ENCODE measurements at regions not wholly inside any gene's neighbourhood (a gene's known extent, or its start where the extent isn't known, plus 50 kb on each side); places are given as distances from the start of the nearest gene placed in this dataset.

GRCh38 chr3:187875863-187876262 is 130.6 kb upstream of the BCL6 start:
- WGBS, 2 donors = 72 to 76% methylated on average over 4 of the region's 4 CpGs
- ATAC-seq (ENCODE audit: insufficient read depth, low FRiP score) = no peak

GRCh38 chr3:187878772-187879518 is 133.7 kb upstream of the BCL6 start:
- 62 to 66% methylated on average over 4 of the region's 4 CpGs for WGBS, 2 donors
- Histone ChIP-seq H3K9me3 (ENCODE audit: control insufficient read depth in 4 of 4, insufficient read depth in 3 of 4, low read length in 3 of 4) (no peaks in the 10 kb centered on the region), H3K4me1 (ENCODE audit: control insufficient read depth in 5 of 5, insufficient read depth in 5 of 5, low read length in 5 of 5) (no peaks in the 10 kb centered on the region), H3K9ac (ENCODE audit: insufficient read depth in 1 of 2, low read length in 2 of 2) (no peak overlapping the region), H3K27me3 (ENCODE audit: control insufficient read depth in 3 of 3, insufficient read depth in 3 of 3, low read length in 2 of 3) (no peaks in the 10 kb centered on the region), H3K36me3 (ENCODE audit: control insufficient read depth in 4 of 4, insufficient read depth in 4 of 4, low read length in 4 of 4) (no peaks in the 10 kb centered on the region), H3K4me3 (no peak overlapping the region), H3K27ac (ENCODE audit: low read depth in 1 of 2, low read length in 1 of 2) (no peak overlapping the region)
- no peak for ATAC-seq (ENCODE audit: insufficient read depth, low FRiP score)
- no peak for TF ChIP-seq CTCF (IDR thresholded peaks at IDR 0.05; ENCODE audit: control extremely low read depth, extremely low read depth)
- no peak for DNase-seq

More at GRCh38 chr3:187875863-187876262, 130.6 kb upstream of the BCL6 start:
- Histone ChIP-seq H3K36me3 (ENCODE audit: control insufficient read depth in 4 of 4, insufficient read depth in 4 of 4, low read length in 4 of 4) (no peaks in the 10 kb centered on the region), H3K4me3 (no peak overlapping the region), H3K27ac (ENCODE audit: low read depth in 1 of 2, low read length in 1 of 2) (no peak overlapping the region), H3K27me3 (ENCODE audit: control insufficient read depth in 3 of 3, insufficient read depth in 3 of 3, low read length in 2 of 3) (no peaks in the 10 kb centered on the region), H3K9me3 (ENCODE audit: control insufficient read depth in 4 of 4, insufficient read depth in 3 of 4, low read length in 3 of 4) (no peaks in the 10 kb centered on the region), H3K9ac (ENCODE audit: insufficient read depth in 1 of 2, low read length in 2 of 2) (no peak overlapping the region), H3K4me1 (ENCODE audit: control insufficient read depth in 5 of 5, insufficient read depth in 5 of 5, low read length in 5 of 5) (no peaks in the 10 kb centered on the region)
- DNase-seq = no peak
- TF ChIP-seq CTCF (IDR thresholded peaks at IDR 0.05; ENCODE audit: control extremely low read depth, extremely low read depth) = no peak

- TF ChIP-seq CTCF (IDR thresholded peaks at IDR 0.05; ENCODE audit: control extremely low read depth, extremely low read depth) = no peak
- Histone ChIP-seq H3K9ac (ENCODE audit: insufficient read depth in 1 of 2, low read length in 2 of 2) (no peak overlapping the region), H3K27me3 (ENCODE audit: control insufficient read depth in 3 of 3, insufficient read depth in 3 of 3, low read length in 2 of 3) (no peaks in the 10 kb centered on the region), H3K36me3 (ENCODE audit: control insufficient read depth in 4 of 4, insufficient read depth in 4 of 4, low read length in 4 of 4) (no peaks in the 10 kb centered on the region), H3K4me1 (ENCODE audit: control insufficient read depth in 5 of 5, insufficient read depth in 5 of 5, low read length in 5 of 5) (no peaks in the 10 kb centered on the region), H3K9me3 (ENCODE audit: control insufficient read depth in 4 of 4, insufficient read depth in 3 of 4, low read length in 3 of 4) (no peaks in the 10 kb centered on the region), H3K4me3 (no peak overlapping the region), H3K27ac (ENCODE audit: low read depth in 1 of 2, low read length in 1 of 2) (no peak overlapping the region)
- DNase-seq (no peak), ATAC-seq (ENCODE audit: insufficient read depth, low FRiP score) (no peak)
- 82 to 86% methylated on average over 1 of the region's 1 CpG for WGBS, 2 donors
These were observed 135.2 kb upstream of the BCL6 start for GRCh38 chr3:187880441-187880840.

- Histone ChIP-seq H3K27ac (ENCODE audit: low read depth in 1 of 2, low read length in 1 of 2) (no peak overlapping the region), H3K36me3 (ENCODE audit: control insufficient read depth in 4 of 4, insufficient read depth in 4 of 4, low read length in 4 of 4) (no peaks in the 10 kb centered on the region), H3K27me3 (ENCODE audit: control insufficient read depth in 3 of 3, insufficient read depth in 3 of 3, low read length in 2 of 3) (no peaks in the 10 kb centered on the region), H3K9ac (ENCODE audit: insufficient read depth in 1 of 2, low read length in 2 of 2) (no peak overlapping the region), H3K9me3 (ENCODE audit: control insufficient read depth in 4 of 4, insufficient read depth in 3 of 4, low read length in 3 of 4) (no peaks in the 10 kb centered on the region), H3K4me1 (ENCODE audit: control insufficient read depth in 5 of 5, insufficient read depth in 5 of 5, low read length in 5 of 5) (no peaks in the 10 kb centered on the region), H3K4me3 (no peak overlapping the region)
- WGBS, 2 donors = 95% methylated on average over 1 of the region's 1 CpG
- TF ChIP-seq CTCF (IDR thresholded peaks at IDR 0.05; ENCODE audit: control extremely low read depth, extremely low read depth) = no peak
- ATAC-seq (ENCODE audit: insufficient read depth, low FRiP score) (no peak), DNase-seq (no peak)
These were observed 135.6 kb upstream of the BCL6 start for GRCh38 chr3:187880851-187881250.

Data from lung (tissue), 11 donors.